ENCODE measurements at regions not wholly inside any gene's neighbourhood (a gene's known extent, or its start where the extent isn't known, plus 50 kb on each side); places are given as distances from the start of the nearest gene placed in this dataset.

DNA sequence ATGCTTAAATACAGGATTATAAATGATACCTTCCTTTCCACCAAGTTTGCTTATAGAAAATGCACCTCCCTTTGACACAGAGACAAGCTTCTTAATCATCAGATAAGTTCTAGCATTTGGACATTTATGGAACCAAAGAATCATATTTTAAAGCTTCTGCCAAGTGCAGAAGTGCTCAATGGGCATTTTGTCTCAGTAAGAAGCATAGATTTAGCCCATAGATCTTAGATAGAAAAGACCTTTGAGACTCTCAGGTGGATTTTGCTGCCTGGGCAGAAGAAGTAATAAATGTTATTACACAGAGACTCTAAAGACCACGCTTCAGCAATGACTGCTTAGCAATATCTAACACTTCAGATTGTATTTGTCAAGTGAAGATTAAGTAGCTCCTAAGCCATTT is 174.6 kb downstream of the VEGFC start:
- TF ChIP-seq TOX (CRISPR knock-in tag; IDR thresholded peaks at IDR 0.05; ENCODE audit: borderline replicate concordance): no peak
- no peak for TF ChIP-seq ZNF70 (CRISPR knock-in tag; IDR thresholded peaks at IDR 0.05)
- TF ChIP-seq BACH2 (CRISPR knock-in tag; IDR thresholded peaks at IDR 0.05; ENCODE audit: borderline replicate concordance): no peak
- TF ChIP-seq, protein P1, sequence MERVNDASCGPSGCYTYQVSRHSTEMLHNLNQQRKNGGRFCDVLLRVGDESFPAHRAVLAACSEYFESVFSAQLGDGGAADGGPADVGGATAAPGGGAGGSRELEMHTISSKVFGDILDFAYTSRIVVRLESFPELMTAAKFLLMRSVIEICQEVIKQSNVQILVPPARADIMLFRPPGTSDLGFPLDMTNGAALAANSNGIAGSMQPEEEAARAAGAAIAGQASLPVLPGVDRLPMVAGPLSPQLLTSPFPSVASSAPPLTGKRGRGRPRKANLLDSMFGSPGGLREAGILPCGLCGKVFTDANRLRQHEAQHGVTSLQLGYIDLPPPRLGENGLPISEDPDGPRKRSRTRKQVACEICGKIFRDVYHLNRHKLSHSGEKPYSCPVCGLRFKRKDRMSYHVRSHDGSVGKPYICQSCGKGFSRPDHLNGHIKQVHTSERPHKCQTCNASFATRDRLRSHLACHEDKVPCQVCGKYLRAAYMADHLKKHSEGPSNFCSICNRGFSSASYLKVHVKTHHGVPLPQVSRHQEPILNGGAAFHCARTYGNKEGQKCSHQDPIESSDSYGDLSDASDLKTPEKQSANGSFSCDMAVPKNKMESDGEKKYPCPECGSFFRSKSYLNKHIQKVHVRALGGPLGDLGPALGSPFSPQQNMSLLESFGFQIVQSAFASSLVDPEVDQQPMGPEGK (CRISPR knock-in tag; IDR thresholded peaks at IDR 0.05; ENCODE audit: borderline replicate concordance): no peak
- TF ChIP-seq ZFP30 (CRISPR knock-in tag; IDR thresholded peaks at IDR 0.05): no peak
- TF ChIP-seq ZC3H10 (CRISPR knock-in tag; IDR thresholded peaks at IDR 0.05): no peak
- TF ChIP-seq RARB (CRISPR knock-in tag; IDR thresholded peaks at IDR 0.05): no peak
- TF ChIP-seq ESRRG (CRISPR knock-in tag; IDR thresholded peaks at IDR 0.05): no peak

All from SK-N-SH treated with all-trans-retinoic acid at 6 μM for 48 hours (cell line).